ENCODE measurements at regions not wholly inside any gene's neighbourhood (a gene's known extent, or its start where the extent isn't known, plus 50 kb on each side); places are given as distances from the start of the nearest gene placed in this dataset.
"Not testable (repeated sequence)": the region's sequence is repeated elsewhere in the genome, so short reads cannot be mapped to it uniquely, and the experiment has no call there.

DNA sequence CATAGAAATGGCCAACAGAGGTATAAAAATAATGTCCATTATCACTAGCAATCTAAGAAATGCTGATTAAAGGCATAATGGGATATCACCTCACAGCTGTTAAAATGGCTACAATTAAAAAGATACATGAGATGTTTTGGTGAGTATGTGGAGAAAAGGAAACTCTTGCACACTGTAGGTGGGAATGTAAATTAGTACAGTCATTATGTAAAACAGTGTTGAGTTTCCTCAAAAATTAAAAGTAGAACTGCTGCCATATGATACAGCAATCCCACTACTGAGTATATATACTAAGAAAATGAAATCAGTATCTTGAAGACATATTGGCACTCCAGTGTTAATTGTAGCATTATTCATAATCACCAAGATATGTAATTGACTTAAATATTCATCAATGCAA is 982.2 kb upstream of the EPHA6 start:
- no peak for DNase-seq

DNA sequence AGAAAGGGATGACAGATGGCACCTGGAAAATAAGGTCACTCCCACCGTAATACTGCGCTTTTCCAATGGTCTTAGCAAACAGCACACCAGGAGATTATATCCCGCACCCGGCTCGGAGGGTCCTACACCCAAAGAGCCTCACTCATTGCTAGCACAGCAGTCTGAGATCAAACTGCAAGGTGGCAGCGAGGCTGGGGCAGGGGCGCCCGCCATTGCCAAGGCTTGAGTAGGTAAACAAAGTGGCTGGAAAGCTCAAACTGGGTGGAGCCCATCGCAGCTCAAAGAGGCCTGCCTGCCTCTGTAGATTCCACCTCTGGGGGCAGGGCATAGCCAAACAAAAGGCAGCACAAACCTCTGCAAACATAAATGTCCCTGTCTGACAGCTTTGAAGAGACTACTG is 953.8 kb upstream of the EPHA6 start:
- not testable (repeated sequence) for DNase-seq

DNA sequence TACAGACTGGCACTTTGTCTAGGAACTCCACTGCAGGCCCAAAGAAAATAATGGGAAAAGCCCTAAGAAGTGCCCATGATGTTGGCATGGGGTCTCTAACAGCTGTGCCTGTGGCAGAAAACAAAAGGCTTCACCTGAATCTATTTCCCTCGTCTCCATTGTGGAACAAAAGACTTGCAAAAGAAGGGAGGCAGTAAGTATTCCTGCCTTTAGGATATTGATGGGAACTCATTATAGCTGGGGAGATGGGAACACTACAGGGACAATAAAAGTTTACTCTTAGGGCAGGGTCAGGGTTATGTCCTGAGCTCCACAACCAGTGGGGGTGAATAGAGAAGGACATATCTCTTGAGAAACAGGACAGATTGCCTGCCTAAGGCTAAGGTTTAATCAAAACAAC is 930.6 kb upstream of the EPHA6 start:
- DNase-seq = no peak

DNA sequence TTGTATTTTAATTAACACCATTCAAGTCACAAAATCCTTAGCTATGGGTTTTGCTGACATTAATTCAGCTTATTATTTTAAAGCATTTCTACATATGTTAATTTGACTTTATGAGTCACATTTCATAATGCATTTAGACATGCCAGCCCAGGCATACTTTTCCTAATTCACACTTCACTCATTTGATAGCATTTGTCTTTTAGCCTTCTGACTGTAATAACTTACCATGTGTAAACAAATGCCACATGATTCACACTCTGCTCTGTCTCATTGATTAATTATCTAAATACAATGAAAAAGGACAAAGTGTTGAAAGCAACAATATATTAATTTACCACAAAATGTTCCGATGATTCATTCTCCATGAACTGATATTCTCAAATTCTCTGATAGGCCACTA is 927.8 kb upstream of the EPHA6 start:
- no peak for DNase-seq

DNA sequence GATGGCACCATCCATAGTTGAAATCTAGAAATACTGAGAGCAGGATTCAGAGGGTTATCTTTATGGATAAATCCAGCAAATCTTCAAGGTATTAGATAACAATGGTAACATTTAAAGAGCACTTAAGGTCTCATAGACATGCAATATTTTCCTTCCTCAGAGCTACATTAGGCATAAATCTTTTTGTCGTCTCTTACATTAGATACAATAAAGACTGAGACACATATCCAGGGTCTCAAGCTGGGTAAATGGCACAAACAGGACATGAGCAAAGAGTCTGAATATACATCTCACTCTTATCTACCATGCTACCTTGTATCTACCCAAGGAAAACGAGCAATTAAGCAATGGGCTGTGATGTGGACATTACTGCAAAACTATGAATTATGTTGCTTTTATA is 927.3 kb upstream of the EPHA6 start:
- no peak for DNase-seq

DNA sequence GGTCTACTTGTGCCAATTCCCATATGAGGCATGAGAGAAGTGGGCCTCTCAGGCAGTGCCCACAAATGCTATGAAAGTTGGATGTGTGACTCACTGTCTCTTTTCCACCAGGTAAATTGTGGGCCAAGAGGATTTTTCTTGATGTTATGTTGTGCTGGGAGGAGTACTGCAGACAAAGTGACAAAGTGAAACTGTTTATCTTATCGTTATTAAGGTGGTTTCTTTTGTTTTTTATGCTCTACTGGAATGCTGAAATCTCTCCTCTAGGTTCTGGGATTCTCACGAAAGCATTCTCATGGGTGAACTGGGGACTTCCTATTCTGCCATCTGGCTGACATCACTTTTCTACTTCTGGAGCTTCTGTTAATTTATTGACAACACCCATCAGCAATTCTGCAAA is 919.6 kb upstream of the EPHA6 start:
- no peak for DNase-seq

DNA sequence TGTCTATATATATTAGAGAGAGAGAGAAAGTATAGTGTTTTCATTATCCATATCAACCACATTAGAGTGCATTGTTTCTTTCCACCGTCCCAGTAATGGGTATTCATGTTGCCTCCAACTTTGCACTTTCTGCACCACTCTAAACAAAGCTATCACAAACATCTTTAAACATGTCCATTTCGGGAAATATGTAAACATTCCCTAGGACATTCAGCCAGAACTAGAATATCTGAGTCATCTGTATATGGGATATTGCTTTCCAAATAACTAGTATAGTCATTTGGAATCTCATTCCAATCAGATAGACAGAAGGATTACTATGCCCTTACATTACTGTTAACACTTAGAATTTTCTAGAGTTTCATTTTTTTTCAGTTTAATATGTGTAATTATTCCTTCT is 914.9 kb upstream of the EPHA6 start:
- DNase-seq = no peak

DNA sequence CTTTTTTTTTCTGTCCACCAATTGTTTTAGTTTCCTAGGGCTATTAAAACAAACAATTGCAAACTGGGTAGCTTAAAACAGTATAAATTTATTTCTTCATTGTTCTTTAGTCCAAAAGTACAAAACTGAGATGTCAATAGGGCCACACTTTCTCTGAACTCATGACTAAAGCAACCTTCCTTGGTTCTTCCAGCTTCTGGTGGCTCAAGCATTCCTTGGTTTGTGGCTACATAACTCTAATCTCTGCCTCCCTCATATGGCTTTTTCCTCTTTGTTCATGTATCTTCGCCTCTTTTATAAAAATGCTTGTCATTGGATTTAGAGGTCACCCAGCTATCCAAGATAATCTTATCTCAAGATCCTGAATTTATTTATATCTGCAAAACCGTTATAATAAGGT is 914.5 kb upstream of the EPHA6 start:
- no peak for DNase-seq

DNA sequence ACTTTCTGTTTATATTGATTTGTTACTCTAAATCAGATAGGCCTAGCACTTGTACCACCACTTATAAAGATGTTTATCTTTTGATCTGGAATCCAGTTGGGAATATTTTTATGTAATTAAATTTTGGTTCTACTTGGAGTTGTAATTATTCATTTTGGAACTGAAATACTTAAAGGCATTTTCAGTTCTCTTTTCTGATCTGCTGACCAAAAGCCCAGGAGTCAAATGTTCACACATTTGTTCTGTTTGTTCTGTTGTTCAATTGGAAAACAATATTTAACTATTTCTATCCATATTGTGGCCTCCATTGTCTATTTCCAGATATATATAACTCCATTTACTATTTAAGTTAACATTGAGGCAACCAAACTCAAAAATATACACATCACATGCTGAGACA is 912.4 kb upstream of the EPHA6 start:
- DNase-seq = no peak

DNA sequence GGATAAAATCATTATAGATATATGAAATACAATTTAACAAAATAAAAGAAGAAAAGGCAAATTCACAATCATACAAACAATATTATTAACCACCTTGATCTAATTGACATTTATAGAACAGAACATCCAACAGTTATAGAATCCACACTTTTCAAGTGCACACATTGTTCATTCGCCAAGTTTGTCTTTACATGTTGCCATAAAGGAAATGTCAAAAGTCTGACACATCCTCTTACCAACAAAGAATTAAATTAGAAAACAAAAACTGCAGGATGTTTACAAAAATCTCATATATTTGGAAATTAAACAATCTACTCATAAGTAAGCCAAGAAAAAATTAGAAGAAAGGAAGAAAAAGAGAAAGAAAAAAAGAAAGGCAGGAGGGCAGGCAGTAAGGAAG is 909.2 kb upstream of the EPHA6 start:
- no peak for DNase-seq

DNA sequence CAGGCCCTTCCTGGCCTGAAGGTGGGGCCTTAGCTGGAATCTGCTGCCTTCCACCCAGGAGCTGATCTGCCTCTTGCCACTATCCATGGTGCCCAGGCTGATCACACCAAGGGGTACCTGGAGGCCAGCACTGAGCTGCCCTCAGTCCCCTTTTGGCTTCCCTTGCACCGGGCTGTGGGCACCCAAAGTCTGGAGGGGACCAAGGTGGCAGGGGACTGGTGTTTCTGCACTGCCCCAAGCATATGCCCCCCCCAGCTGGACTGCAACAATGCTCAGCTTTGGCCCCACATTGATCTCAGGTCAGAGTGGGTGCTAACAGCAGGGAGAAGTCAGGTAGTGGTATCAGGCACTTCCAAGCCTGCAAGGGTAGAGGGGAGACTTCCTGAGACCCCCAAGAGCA is 902.6 kb upstream of the EPHA6 start:
- DNase-seq = no peak

DNA sequence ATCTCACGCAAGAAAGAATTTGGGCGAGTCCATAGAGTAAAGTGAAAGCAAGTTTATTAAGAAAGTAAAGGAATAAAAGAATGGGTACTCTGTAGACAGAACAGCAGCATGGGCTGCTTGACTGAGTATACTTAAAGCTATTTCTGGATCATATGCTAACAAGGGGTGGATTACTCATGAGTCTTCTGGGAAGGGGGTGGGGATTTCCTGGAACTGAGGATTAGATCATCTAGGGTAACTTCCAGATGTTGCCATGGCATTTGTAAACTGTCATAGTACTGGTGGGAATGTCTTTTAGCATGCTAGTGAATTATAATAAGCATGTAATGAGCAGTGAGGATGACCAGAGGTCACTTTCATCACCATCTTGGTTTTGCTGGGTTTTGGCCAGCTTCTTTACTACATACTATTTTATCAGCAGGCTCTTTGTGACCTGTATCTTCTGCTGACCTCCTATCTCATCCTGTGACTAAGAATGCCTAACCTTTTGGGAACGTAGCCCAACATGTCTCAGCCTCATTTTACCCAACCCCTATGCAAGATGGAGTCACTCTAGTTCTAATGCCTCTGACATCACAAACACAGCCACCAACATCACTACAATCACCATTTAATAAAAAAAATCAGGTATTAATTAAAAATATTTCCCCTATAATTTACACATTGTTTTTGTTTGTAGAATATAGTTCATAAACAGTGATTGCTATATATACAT is 890.7 kb upstream of the EPHA6 start:
- peak; percentile 5 for DNase-seq

DNA sequence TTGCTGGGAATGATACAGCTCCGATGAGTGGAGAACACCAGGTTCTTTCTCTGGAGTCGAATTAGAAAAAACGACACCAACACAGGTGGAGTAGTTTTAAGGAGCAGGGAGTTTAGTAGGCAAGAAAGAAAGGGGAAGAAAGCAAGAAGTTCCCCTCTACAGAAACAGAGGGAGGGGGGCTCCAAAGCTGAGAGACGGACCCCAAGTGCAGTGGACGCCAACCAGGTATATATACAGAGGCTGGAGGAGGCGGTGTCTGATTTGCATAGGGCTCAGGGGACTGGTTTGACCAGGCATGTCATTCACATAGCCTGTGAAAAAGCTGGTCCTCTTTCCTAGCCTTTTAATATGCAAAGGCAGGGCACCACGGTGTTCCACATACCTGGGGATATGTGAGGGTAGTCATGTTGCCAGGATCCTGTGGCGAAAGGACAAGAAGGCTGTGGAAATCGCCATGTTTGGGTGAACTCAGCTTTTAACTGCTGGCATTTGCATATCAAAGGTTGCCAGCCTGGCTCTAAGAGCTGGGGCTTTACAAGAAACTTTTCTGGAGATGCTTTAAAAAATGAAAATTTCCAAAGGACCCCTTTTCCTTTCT is 887.4 kb upstream of the EPHA6 start:
- no peak for DNase-seq

DNA sequence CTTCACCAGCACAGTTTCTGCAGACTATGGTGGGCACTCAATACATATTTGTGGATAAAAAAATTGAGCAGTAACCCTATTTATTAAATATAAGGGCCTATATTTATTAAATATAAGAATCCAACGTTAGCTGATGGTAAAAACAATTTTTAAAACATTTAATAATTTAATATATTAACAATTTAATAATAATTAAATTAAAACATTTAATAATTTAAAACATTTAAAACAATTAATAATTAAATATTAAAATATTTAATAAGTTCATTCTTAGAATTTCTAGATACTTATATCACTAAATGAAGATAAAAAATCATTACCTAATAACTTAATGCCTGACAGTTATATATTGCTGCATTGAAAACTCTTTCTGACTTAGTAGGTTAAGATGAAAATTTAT is 880.2 kb upstream of the EPHA6 start:
- DNase-seq = no peak

DNA sequence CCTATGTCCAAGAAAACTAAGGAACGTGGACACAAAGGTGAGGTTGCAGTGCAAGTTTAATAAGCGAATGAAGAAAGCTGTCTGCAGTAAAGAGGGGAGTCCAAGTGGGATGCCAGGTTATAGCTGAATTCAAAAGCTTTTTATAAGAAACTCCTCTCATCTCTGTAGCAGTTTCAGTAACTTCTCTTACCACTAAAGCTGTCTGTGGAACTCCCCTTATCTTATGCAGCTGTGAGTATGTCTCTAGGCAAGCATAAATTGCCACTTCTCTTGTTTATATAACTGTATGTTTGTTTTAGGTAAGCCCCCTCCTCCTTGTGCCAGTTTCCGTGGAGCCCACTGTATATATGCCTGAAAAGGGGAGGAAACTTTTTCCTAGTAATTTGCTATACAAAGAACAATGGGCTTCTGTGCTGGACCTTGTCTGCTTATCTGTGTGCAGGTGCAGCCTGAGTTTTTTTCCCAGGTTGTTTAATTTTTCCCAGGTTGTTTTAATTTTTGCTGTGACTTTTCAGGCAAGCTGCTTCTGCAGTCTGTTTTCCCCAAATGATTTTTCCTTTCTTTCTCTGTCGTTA is 875.1 kb upstream of the EPHA6 start:
- DNase-seq = no peak

DNA sequence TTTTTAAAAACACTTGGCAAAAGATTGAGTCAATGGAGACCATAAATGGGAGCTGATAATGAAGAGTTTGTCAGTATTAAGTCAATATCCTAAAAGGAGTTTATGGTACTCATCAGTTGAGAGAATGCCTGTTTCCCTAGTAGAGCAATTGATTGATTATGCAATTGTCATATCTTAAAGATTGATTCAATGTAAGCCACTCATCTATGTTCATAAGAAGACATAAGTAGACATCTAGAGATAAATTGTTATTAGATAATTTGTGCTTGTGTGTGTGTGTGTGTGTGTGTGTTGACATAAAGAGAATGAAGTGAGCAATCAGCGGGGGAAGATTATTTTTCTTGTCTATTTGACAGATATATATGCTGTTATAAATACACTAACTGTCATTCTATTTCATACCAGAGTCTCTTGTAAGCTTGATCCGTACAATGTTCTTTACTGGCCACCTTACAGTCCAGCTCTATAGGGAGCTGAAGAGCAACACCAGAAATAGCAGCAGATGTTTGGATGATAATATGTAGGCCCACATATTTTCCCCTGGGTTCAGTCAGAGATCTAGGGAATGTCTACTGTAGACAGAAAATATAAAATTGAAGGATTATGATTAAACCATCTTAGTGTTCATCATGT is 848.6 kb upstream of the EPHA6 start:
- no peak for DNase-seq

DNA sequence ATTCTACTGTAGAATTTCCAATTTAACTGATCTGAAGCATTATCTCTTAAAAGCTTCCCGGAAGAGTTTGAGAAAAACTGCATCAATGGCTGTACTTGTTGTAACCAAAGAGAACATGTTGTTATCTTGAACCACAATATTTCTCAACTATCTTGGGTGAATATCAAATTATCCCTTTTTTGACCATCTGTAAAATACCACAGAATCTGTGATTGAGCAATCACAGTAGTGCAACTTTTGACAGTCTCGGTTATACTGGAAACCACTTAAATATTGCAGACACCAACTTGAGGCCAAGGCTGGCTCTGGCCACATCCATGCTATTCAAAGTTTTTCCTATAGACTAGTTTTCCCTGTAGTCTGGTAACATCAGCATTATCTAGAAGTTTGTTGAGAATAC is 842.8 kb upstream of the EPHA6 start:
- no peak for DNase-seq

DNA sequence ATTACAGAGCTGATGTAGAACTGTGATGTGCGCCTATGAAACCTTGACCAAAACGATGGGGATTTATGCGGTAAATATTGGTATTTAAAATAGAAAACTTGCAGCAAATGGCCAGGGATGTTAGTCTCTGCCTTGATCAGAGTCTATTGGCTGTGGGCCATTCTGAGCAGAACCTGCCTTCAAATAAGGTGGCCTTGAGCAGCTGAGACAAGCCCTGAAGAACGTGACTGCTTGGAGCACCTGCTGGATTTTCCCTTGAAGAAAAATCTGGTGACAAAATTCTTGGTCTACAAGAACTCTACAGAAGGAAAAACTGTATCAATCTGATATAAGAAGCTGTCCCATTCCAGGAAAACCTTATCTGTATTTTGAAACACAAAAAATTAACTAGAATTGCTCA is 820.1 kb upstream of the EPHA6 start:
- no peak for DNase-seq

DNA sequence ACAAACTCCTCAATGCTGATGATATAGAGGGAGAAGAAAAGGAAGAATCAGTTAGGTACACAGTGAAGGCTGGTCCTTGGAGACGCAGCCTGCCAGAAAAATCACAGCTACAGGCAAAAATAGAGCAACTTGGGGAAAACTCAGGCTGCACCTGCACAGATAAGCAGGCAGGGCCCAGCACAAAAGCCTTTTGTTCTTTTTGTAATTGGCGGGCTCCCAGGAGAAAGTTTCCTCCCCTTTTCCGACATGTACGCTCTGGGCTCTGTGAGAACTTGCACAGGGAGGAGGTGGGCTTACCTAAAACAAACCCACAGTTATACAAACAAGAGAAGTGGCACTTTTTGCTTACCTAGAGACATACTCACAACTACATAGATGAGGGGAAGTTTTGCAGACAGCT is 813.4 kb upstream of the EPHA6 start:
- DNase-seq = no peak

DNA sequence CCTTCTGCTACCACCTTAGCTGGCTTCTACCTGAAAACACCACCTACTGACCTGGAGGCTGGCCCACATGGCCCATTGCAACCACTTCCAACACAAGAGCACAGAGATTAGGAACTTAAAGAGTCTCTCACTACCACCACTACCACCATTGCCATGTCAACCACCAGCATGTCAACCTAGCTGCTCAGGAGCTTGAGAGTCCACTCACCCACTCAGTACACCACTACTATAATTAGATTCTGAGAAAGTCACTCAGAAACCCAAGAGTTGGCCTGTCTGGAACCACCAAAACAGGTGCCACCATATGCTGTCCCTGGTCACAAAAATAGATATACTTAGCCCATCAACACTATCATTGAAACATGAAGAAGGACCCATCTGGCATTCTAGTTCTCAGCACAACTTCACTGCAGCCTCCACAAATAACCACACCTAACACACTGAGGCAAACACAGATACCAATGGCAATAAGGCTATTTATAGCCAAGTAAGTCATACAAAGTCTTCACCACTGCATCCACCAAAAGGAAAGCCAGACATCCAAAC is 806.7 kb upstream of the EPHA6 start:
- DNase-seq = no peak

DNA sequence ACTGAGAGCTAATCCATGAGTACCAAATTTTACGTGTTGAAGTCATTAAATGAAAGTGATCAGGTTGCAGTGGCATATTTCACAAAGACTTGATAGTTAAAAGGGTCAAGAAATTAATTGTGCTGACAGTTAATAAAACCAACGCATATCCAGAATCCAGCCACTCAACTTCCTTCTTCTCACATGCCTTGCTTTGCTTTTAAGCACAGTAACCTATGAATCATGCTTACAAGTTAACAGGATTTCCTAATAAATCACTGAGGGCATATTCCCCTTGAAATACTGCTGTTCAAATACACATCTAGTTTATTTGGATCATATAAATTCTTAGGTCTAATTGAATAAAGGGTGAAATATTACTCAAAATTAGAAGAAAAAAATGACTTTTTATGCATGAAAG is 801.5 kb upstream of the EPHA6 start:
- DNase-seq = no peak

DNA sequence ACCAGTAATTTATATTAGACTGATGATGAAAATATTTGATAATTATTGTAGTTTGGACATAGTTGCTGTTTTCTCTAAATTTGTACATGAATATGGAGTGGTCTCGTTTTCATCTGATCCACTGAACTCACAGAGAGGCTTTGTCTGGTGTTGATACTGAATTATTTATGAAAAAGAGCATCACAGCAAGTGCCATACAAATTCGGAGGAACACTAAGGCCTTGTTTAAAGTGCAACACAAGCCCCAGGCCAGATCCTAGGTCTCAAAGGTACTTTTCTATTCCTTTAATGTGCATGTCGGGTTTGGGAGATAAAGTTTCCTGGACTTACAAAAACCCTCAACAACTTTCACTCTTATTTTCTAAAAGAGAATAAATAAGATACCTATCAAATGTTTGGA is 796.8 kb upstream of the EPHA6 start:
- DNase-seq = no peak

DNA sequence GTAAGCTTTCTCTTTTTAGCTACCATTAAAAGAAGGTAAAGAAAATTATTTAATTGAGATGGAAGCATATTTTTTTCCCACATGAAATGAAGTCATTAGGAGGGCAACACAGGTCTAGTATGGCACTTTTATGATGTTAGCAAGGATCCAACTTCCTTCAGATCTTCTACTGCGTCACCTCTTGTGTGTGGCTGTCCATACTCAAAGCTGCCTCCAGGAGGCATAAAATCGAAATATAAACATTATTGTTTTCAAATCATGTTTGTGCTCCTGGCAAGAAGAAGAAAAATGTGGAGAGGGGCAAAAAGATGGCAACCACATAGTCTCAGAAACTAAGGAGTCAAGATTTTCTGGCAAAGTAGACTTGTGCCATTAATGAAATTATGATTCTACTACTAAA is 791.7 kb upstream of the EPHA6 start:
- DNase-seq = no peak

DNA sequence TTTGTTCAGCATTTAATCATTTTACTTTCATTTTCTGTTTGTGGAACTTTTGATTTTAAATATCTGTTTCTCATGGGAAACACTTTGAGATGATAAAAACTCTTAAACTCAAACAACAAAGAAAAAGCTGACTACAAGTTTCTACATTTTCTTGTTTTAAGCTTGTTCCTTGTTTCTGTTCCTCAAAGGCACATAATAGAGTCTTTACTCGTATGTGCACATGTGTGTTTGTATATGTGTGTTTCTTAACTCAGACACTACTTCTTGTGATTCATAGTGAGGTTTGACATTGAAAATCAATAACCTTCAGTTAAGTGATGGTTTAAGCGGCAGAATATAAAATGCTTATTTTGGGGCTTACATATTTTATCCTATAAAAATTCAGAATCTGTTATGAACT is 786.7 kb upstream of the EPHA6 start:
- DNase-seq = no peak
